H54 (cell line): ENCODE measurements at regions not wholly inside any gene's neighbourhood (a gene's known extent, or its start where the extent isn't known, plus 50 kb on each side); places are given as distances from the start of the nearest gene placed in this dataset.
A peak's percentile ranks its signal among the peaks of the same experiment; 100 is the strongest.
"Not testable (repeated sequence)": the region's sequence is repeated elsewhere in the genome, so short reads cannot be mapped to it uniquely, and the experiment has no call there.

Experiments used
- DNase-seq: peaks from one replicate; pipeline ENCODE4 v3.0.0; 2011; ENCODE audit warnings: low spot score, mixed read lengths; ENCODE audit not compliant: insufficient read length
- FAIRE-seq: peaks from 3 replicates; lab custom pipeline; 2011; peaks lifted over from hg19 to GRCh38; lab: Jason Lieb, UNC
- POLR2A ChIP-seq: IDR thresholded peaks from 2 replicates; pipeline ENCODE4 v1.6.1; 2011; ENCODE audit warnings: low read depth, mild to moderate bottlenecking, low read length

DNA sequence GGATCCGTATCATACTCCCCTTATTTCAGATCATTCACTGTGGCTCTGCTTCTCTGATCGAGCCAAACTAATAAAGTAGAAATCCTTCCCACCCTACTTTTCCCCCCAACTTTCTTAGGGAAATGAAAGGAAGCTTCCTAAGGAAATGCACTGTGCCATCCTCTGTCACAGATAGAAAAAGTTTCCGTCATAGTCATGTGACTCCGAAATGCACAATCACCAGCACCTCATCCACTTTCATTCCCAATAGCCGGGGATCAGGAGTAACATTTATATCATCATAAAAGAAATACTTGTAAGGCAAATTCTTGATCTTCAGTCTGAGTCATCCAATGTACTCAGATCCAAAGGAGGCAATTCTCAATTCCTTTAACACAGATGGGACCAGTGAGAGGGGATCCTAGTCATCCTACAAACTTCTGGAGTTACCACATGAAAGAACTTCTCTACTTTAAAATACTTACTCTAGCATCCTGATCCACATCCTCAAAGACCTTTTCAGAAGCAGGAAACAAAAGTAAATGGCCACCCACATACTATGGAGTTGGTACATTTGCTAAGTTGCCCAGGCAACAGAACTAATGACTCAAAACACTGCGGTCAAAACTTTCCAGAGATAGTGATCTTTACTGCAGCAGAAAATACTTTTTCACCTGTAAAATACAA lies 97.8 kb upstream of the ZC3H11B start:
- FAIRE-seq, result peak; percentile 41
- DNase-seq, result peak; percentile 12
- no peak for TF ChIP-seq POLR2A

DNA sequence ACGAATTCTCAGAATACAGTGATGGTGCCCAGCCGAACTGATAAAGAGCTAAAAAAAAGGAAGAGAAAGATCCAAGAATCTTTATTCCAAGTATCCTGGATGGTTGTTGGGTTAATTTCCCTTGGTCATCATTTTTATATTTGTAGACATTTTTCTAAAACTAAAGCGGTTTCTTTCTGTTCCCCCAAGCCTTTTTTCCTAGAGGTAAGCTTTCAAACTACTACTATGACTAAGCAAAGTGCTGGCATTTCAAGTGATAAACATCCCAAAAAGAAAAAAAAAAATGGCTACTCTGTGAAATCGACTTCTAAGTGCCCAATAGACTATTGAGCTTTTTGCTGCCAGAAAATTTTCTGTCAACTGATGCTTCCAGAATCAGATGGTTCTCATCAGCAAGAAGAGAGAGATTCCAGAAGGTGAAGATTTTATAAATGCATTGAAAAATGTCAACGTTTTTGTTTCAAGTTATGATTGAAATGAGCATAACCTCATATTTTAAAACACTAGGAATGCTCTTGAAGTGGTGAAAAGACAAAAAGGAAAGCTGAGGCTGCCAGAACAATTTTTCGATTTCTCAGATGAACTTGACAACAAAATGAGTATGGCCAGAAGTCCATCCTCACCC lies 96.1 kb upstream of the ZC3H11B start:
- DNase-seq (no peak), FAIRE-seq (no peak)
- no peak for TF ChIP-seq POLR2A

DNA sequence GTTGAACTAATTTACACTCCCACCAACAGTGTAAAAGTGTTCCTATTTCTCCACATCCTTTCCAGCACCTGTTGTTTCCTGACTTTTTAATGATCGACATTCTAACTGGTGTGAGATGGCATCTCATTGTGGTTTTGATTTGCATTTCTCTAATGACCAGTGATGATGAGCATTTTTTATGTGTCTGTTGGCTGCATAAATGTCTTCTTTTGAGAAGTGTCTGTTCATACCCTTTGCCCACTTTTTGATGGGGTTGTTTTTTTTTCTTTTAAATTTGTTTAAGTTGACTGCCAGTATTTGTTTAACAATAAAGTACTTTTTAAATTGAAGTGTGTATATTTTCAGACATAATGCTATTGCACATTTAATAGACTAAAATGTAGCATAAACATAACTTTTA lies 95.0 kb upstream of the ZC3H11B start:
- FAIRE-seq, result not testable (repeated sequence)

DNA sequence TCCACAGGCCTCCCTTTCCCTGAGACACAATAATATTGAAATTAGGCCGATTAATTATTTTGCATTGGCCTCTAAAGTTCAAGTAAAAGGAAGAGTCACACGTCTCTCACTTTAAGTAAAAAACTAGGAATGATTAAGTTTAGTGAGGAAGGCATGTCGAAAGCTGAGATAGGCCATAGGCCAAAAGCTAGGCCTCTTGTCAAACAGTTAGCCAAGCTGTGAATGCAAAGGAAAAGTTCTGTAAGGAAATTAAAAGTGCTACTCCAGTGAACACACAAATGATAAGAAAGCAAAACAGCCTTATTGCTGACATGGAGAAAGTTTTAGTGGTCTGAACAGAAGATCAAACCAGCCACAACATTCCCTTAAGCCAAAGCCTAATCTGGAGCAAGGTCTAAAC lies 91.4 kb upstream of the ZC3H11B start:
- FAIRE-seq, DNase-seq: not testable (repeated sequence)

More for the DNA sequence above, 95.0 kb upstream of the ZC3H11B start:
- DNase-seq, result not testable (repeated sequence)

DNA sequence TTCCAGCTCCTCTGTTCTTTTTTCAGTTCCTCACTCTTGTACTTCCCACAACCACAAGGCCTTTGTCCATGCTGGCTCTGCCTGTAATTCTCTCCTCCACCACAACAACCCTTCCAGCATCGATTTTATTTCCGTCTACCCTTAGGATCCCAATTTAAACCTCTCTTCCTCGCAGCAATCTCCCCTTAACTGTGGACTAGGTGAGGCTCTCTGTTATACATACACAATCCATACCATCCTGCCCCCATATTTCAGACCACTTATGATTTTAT lies 90.4 kb upstream of the ZC3H11B start:
- FAIRE-seq (no peak), DNase-seq (no peak)
- no peak for TF ChIP-seq POLR2A

DNA sequence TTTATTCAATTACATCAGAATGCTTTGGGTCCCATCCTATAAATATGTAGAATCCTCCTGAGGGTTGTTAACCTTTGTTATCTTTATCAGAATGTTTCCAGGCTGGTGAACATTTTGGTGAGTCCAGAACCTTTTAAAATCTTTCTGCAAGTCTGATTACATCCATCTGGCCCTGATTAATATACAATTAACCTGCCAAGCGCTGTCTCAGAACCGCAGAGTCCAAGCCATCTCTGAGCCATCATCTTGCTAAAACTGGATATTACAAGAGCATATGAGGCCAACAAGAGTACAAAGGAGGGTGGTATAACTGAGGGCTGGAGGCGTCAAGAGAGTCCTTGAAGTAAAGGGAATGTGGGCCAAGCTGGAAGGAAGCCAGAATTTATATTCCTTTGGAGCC lies 88.6 kb upstream of the ZC3H11B start:
- no peak for TF ChIP-seq POLR2A
- no peak for FAIRE-seq
- no peak for DNase-seq

DNA sequence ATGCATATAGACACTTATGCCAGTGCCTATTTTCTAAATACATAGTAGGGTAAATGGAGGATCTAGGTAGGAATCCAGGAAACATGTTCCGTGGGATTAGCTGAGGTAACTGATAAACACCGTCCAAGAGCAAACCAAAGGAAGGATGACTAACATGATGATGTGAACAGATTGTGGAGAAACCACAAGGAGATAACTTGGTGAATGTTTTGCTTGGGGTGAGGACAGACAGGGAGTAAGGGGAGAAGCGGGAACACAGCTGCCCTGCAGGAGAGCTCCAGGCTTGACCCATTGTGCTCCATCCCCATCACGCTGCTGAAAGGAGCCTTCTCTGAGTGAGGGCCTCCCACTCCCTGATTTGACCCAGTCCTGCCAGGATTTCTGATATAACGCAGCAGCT lies 87.0 kb upstream of the ZC3H11B start:
- FAIRE-seq (no peak), DNase-seq (no peak)
- no peak for TF ChIP-seq POLR2A

DNA sequence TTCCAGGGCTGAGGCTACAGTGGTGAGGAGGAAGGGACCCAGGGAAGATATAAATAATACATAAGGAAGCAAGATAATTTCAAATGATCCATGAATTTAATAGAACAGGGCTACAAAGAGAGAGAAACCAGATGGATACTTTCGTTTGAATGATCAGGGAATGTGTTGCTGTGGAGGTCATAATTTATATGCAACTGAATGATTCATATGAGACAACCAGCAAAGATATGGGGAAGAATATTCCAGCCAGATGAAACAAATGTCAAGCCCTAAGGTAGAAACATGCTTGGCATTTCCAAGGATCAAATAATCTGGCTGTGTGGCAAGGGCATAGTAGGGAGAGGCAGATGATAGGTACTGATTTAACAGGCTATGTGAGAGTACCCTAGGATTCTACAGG lies 84.8 kb upstream of the ZC3H11B start:
- no peak for TF ChIP-seq POLR2A

DNA sequence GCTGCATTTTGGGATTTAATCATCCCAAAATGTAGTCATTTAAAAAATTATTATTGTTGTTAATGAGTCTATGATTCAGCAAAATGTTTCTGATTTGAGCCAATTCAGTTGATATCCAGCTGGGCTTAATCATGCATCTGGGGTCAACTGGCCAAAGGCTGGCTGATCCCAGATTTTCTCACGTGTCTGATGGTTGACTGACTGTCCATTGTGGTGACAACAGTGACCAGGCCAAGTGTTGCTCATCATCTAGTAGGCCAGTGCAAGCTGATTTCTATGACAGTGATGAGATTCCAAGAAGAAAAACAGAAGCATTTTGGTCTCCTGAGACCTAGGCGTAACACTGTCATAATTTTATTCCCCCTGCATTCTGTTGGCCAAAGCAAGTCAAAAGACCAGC lies 80.1 kb upstream of the ZC3H11B start:
- no peak for TF ChIP-seq POLR2A

More for the DNA sequence above, 84.8 kb upstream of the ZC3H11B start:
- no peak for DNase-seq
- FAIRE-seq, result no peak

DNA sequence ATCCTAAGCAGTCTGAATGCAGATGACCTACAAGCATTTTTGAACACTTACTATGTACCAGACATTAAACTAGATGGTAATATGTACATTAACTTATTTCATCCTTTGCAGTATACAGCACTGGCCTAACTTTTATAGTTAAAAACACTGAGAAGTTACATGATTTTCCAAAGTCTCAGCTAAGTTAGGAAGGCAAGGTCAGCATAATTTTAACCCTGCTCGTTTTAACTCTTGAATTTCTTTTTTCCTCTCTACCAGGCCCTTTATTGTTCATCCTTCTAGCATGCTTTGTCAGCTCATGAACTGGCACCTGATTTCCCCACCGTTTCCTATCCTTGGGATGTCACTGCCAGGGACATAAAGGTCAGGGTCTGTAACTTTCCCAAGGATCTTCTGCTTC lies 76.9 kb upstream of the ZC3H11B start:
- DNase-seq (no peak), FAIRE-seq (no peak)
- TF ChIP-seq POLR2A, result no peak

More for the DNA sequence above, 80.1 kb upstream of the ZC3H11B start:
- DNase-seq, result no peak
- no peak for FAIRE-seq

DNA sequence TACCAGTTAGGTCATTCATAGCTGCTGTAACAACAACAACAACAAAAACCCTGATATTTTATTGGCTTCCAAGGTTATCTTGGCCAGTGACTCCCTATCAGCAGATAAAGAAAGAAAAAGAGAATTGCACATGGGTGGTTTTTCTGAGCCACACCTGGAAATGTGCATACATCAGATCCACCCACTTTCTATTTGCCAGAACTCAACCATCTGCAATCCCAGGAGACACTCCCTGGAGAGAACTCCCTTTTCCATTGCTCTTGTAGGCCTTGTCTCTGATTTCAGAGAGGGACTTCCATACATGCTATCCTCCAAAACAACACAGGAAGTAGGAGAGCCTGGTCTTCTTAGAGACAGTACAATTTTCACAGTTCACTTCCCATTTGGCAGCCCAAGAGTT lies 74.9 kb upstream of the ZC3H11B start:
- DNase-seq (no peak), FAIRE-seq (no peak)
- no peak for TF ChIP-seq POLR2A

DNA sequence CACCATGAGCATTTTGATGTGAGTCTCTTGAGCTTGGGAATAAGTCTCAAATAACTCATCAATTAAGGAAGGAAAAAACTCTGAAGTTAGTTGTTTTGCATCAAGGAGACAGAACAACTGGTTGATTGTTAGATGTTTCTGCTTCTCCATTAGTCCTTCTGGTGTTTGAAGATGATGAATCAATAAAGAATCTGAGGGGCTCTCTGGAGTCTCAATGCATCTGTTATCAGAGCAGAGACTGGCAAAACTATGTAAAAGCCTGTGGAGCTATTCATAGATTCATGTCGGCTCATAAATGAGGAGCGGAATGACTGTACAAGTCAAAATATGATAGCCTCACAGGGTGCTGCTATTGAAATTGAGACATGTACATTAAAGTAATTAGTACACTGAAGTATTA lies 73.3 kb upstream of the ZC3H11B start:
- FAIRE-seq, result no peak
- no peak for TF ChIP-seq POLR2A
- DNase-seq, result no peak

DNA sequence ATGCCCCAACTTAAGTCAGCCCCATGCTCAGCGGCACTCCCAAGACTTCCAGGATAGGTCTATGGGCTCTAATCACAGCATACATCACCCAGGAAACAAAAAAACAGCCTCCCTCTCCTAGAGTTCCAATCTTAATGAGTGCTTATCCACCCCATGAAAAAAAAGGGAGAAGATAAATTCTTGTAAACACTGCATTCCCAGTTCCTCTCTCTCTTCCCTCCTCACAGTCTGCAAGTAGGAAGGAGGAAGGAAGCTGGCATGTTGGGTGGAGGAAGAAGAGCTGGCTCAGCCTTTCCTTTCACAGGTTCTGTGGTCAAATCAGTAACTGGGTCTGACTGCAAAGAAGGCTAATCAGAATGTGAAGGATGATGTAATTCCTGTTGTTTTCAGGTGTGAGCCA lies 69.9 kb upstream of the ZC3H11B start:
- no peak for TF ChIP-seq POLR2A
- DNase-seq (no peak), FAIRE-seq (no peak)

DNA sequence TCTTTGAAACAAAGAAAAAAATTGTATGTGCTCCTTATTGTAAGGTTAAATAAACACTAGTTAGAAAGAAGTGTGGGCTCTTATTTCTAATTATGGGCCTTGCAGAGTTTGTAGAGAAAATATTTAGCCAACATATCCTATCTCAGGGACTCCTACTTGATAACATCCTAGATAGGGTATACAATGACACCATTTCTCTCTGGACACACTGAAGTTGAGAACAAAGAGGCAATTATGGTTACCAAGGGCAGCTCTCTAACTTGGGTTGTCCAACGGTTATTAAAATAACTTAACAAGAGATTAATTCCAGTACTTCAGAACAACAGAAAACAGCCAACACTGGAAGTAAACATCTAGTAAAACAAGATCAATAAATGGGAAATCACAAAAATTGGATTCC lies 69.0 kb upstream of the ZC3H11B start:
- FAIRE-seq (no peak), DNase-seq (no peak)
- TF ChIP-seq POLR2A, result no peak

DNA sequence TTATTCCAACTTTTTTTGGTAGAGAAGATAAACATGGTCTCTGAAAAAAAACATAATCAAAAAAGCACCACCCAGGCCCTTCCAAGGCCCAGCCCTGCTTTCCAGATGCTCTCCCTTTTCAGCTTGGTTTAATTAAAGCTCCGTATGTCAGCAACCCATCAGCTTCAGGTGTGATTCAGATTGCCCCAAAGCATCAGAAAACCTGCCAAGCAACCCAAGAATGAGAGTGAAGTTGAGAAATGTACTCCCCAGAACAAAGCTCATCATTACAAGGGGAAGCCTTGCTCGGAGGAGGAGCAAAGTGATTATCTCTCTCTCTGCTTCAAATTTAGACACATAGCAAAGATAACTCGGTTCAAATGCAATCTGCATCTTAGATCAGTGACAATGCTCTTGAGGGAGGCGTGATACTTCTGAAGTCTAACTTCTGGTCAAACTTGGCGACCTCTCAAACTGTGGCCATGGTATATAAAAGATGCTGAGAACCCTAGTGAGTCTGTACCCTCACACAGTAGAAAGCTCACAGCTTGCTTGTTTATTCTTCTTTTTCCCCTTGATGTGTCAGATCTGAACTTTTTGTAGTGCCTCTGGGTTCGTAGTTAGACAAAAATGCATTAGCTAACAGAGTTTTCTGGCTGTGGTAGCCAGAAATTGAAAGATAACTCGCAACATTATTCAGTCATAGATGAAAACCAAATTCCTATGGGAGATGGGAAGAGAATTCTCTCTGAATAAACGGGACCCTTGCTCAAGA lies 63.3 kb upstream of the ZC3H11B start:
- no peak for FAIRE-seq
- no peak for DNase-seq
- TF ChIP-seq POLR2A, result no peak
